ENCODE measurements at regions not wholly inside any gene's neighbourhood (a gene's known extent, or its start where the extent isn't known, plus 50 kb on each side); places are given as distances from the start of the nearest gene placed in this dataset.

- TF ChIP-seq ZNF677 (tag by site-specific recombination; IDR thresholded peaks at IDR 0.05), result no peak
Observed at GRCh38 chr20:17795003-17795402, 95.2 kb downstream of the BANF2 start (continued).

- no peaks in the 10 kb centered on the region for H3K9me3 ChIP-seq (ENCODE audit: control insufficient read depth, insufficient read depth, low read depth, low read length)
- H3K27ac ChIP-seq (ENCODE audit: extremely low read depth, low read depth, low read length), result no peak overlapping the region
- POLR2A ChIA-PET, result no interaction called here
- no peak for TF ChIP-seq REPIN1 (tag by site-specific recombination; IDR thresholded peaks at IDR 0.05; ENCODE audit: low read depth)
- TF ChIP-seq ZSCAN18 (tag by site-specific recombination; IDR thresholded peaks at IDR 0.05), result no peak
- TF ChIP-seq ZNF335 (tag by site-specific recombination; conservative IDR thresholded peaks at IDR 0.05), result no peak
- TF ChIP-seq ZNF248 (tag by site-specific recombination; IDR thresholded peaks at IDR 0.05), result no peak
- TF ChIP-seq RBAK (tag by site-specific recombination; IDR thresholded peaks at IDR 0.05), result no peak
- no peak for TF ChIP-seq AEBP2 (tag by site-specific recombination; IDR thresholded peaks at IDR 0.05; ENCODE audit: borderline replicate concordance)
- no peak for TF ChIP-seq SP7 (tag by site-specific recombination; IDR thresholded peaks at IDR 0.05)
- no peak for TF ChIP-seq KLF17 (tag by site-specific recombination; IDR thresholded peaks at IDR 0.05)
- TF ChIP-seq ZBTB8A (tag by site-specific recombination; IDR thresholded peaks at IDR 0.05), result no peak
- TF ChIP-seq HOXC10 (CRISPR knock-in tag; IDR thresholded peaks at IDR 0.05), result no peak
- TF ChIP-seq ZNF26 (tag by site-specific recombination; IDR thresholded peaks at IDR 0.05), result no peak
- no peak overlapping the region for H3K4me3 ChIP-seq (ENCODE audit: low read depth, low read length)
- no peaks in the 10 kb centered on the region for H3K4me1 ChIP-seq (ENCODE audit: control insufficient read depth, insufficient read depth, low read length)
- H3K36me3 ChIP-seq (ENCODE audit: control insufficient read depth in 2 of 2, insufficient read depth in 1 of 2, low read length in 2 of 2), result no peaks in the 10 kb centered on the region
- CTCF ChIA-PET, result no interaction called here
Observed at GRCh38 chr20:17794400-17794799, 94.6 kb downstream of the BANF2 start.

GRCh38 chr20:17793986-17794385, 94.2 kb downstream of the BANF2 start:
- Histone ChIP-seq H3K4me3 (ENCODE audit: low read depth, low read length) (no peak overlapping the region), H3K4me1 (ENCODE audit: control insufficient read depth, insufficient read depth, low read length) (no peaks in the 10 kb centered on the region), H3K36me3 (ENCODE audit: control insufficient read depth in 2 of 2, insufficient read depth in 1 of 2, low read length in 2 of 2) (no peaks in the 10 kb centered on the region), H3K27ac (ENCODE audit: extremely low read depth, low read depth, low read length) (no peak overlapping the region), H3K9me3 (ENCODE audit: control insufficient read depth, insufficient read depth, low read depth, low read length) (no peaks in the 10 kb centered on the region)
- ChIA-PET POLR2A (no interaction called here), CTCF (interaction anchor here (0.5 kb wide), 1 partner anchor 104 kb away, joined by 3 read pairs; no protein-coding TSS in a partner anchor)
- no peak for TF ChIP-seq ZNF549 (tag by site-specific recombination; IDR thresholded peaks at IDR 0.05)
- TF ChIP-seq ZNF560 (tag by site-specific recombination; IDR thresholded peaks at IDR 0.05; ENCODE audit: borderline replicate concordance), result no peak
- TF ChIP-seq ZNF211 (tag by site-specific recombination; IDR thresholded peaks at IDR 0.05; ENCODE audit: low read depth), result no peak
- no peak for TF ChIP-seq ZFHX2 (tag by site-specific recombination; conservative IDR thresholded peaks at IDR 0.05)
- TF ChIP-seq ZSCAN4 (tag by site-specific recombination; IDR thresholded peaks at IDR 0.05), result no peak
- no peak for TF ChIP-seq ZNF324 (tag by site-specific recombination; IDR thresholded peaks at IDR 0.05)
- TF ChIP-seq ZNF10 (tag by site-specific recombination; IDR thresholded peaks at IDR 0.05), result no peak
- TF ChIP-seq MYNN (tag by site-specific recombination; IDR thresholded peaks at IDR 0.05; ENCODE audit: borderline replicate concordance), result no peak
- TF ChIP-seq ZNF658 (tag by site-specific recombination; IDR thresholded peaks at IDR 0.05), result no peak
- no peak for TF ChIP-seq ZNF518A (tag by site-specific recombination; conservative IDR thresholded peaks at IDR 0.05; ENCODE audit: low read depth)
- TF ChIP-seq ZNF175 (tag by site-specific recombination; IDR thresholded peaks at IDR 0.05), result no peak

Data from HEK293 (cell line).